ENCODE measurements at regions not wholly inside any gene's neighbourhood (a gene's known extent, or its start where the extent isn't known, plus 50 kb on each side); places are given as distances from the start of the nearest gene placed in this dataset.
"Not testable (repeated sequence)": the region's sequence is repeated elsewhere in the genome, so short reads cannot be mapped to it uniquely, and the experiment has no call there.

GRCh38 chr22:23456666-23457379, 123.3 kb downstream of the IGLL1 start:
- WGBS, 2 donors, result 66 to 72% methylated on average over 27 of the region's 27 CpGs
- not testable (repeated sequence) for H3K4me1 ChIP-seq (ENCODE audit: control insufficient read depth in 2 of 2, insufficient read depth in 2 of 2, low read length in 1 of 2); H3K36me3 ChIP-seq (ENCODE audit: control insufficient read depth in 2 of 2, insufficient read depth in 2 of 2, low read length in 1 of 2); H3K9me3 ChIP-seq (ENCODE audit: control insufficient read depth in 2 of 2, insufficient read depth in 1 of 2, low read depth in 1 of 2, low read length in 1 of 2); H3K27ac ChIP-seq (ENCODE audit: low read depth in 2 of 2, low read length in 1 of 2); H3K27me3 ChIP-seq (ENCODE audit: control insufficient read depth in 1 of 2, insufficient read depth in 2 of 2, low read length in 2 of 2); H3K4me3 ChIP-seq (ENCODE audit: low read depth in 1 of 2, low read length in 2 of 2)

- not testable (repeated sequence) for H3K36me3 ChIP-seq (ENCODE audit: control insufficient read depth in 2 of 2, insufficient read depth in 2 of 2, low read length in 1 of 2); H3K4me1 ChIP-seq (ENCODE audit: control insufficient read depth in 2 of 2, insufficient read depth in 2 of 2, low read length in 1 of 2); H3K27me3 ChIP-seq (ENCODE audit: control insufficient read depth in 1 of 2, insufficient read depth in 2 of 2, low read length in 2 of 2); H3K27ac ChIP-seq (ENCODE audit: low read depth in 2 of 2, low read length in 1 of 2); H3K4me3 ChIP-seq (ENCODE audit: low read depth in 1 of 2, low read length in 2 of 2); H3K9me3 ChIP-seq (ENCODE audit: control insufficient read depth in 2 of 2, insufficient read depth in 1 of 2, low read depth in 1 of 2, low read length in 1 of 2)
- WGBS, 2 donors, result 67 to 80% methylated on average over 9 of the region's 9 CpGs
These were observed 125.7 kb downstream of the IGLL1 start for GRCh38 chr22:23454345-23454744.

- H3K4me3 ChIP-seq (ENCODE audit: low read depth in 1 of 2, low read length in 2 of 2), result no peak overlapping the region
- 73 to 81% methylated on average over 9 of the region's 9 CpGs for WGBS, 2 donors
- H3K27ac ChIP-seq (ENCODE audit: low read depth in 2 of 2, low read length in 1 of 2), result no peak overlapping the region
- H3K36me3 ChIP-seq (ENCODE audit: control insufficient read depth in 2 of 2, insufficient read depth in 2 of 2, low read length in 1 of 2), result no peaks in the 10 kb centered on the region
- no peaks in the 10 kb centered on the region for H3K4me1 ChIP-seq (ENCODE audit: control insufficient read depth in 2 of 2, insufficient read depth in 2 of 2, low read length in 1 of 2)
- no peaks in the 10 kb centered on the region for H3K27me3 ChIP-seq (ENCODE audit: control insufficient read depth in 1 of 2, insufficient read depth in 2 of 2, low read length in 2 of 2)
- no peaks in the 10 kb centered on the region for H3K9me3 ChIP-seq (ENCODE audit: control insufficient read depth in 2 of 2, insufficient read depth in 1 of 2, low read depth in 1 of 2, low read length in 1 of 2)
These were observed 126.8 kb downstream of the IGLL1 start for GRCh38 chr22:23453277-23453676.

GRCh38 chr22:23452231-23453010, 127.7 kb downstream of the IGLL1 start:
- Histone ChIP-seq H3K27ac (ENCODE audit: low read depth in 2 of 2, low read length in 1 of 2) (no peak overlapping the region), H3K4me1 (ENCODE audit: control insufficient read depth in 2 of 2, insufficient read depth in 2 of 2, low read length in 1 of 2) (no peaks in the 10 kb centered on the region), H3K9me3 (ENCODE audit: control insufficient read depth in 2 of 2, insufficient read depth in 1 of 2, low read depth in 1 of 2, low read length in 1 of 2) (no peaks in the 10 kb centered on the region), H3K36me3 (ENCODE audit: control insufficient read depth in 2 of 2, insufficient read depth in 2 of 2, low read length in 1 of 2) (no peaks in the 10 kb centered on the region), H3K4me3 (ENCODE audit: low read depth in 1 of 2, low read length in 2 of 2) (no peak overlapping the region), H3K27me3 (ENCODE audit: control insufficient read depth in 1 of 2, insufficient read depth in 2 of 2, low read length in 2 of 2) (no peaks in the 10 kb centered on the region)
- 72 to 73% methylated on average over 23 of the region's 23 CpGs for WGBS, 2 donors

- 57 to 65% methylated on average over 28 to 30 of the region's 30 CpGs for WGBS, 2 donors
- H3K27me3 ChIP-seq (ENCODE audit: control insufficient read depth in 1 of 2, insufficient read depth in 2 of 2, low read length in 2 of 2); H3K4me3 ChIP-seq (ENCODE audit: low read depth in 1 of 2, low read length in 2 of 2); H3K4me1 ChIP-seq (ENCODE audit: control insufficient read depth in 2 of 2, insufficient read depth in 2 of 2, low read length in 1 of 2); H3K27ac ChIP-seq (ENCODE audit: low read depth in 2 of 2, low read length in 1 of 2); H3K36me3 ChIP-seq (ENCODE audit: control insufficient read depth in 2 of 2, insufficient read depth in 2 of 2, low read length in 1 of 2); H3K9me3 ChIP-seq (ENCODE audit: control insufficient read depth in 2 of 2, insufficient read depth in 1 of 2, low read depth in 1 of 2, low read length in 1 of 2): not testable (repeated sequence)
These were observed 128.4 kb downstream of the IGLL1 start for GRCh38 chr22:23451452-23452230.

GRCh38 chr22:23450821-23451220, 129.3 kb downstream of the IGLL1 start:
- H3K4me3 ChIP-seq (ENCODE audit: low read depth in 1 of 2, low read length in 2 of 2); H3K36me3 ChIP-seq (ENCODE audit: control insufficient read depth in 2 of 2, insufficient read depth in 2 of 2, low read length in 1 of 2); H3K27ac ChIP-seq (ENCODE audit: low read depth in 2 of 2, low read length in 1 of 2); H3K9me3 ChIP-seq (ENCODE audit: control insufficient read depth in 2 of 2, insufficient read depth in 1 of 2, low read depth in 1 of 2, low read length in 1 of 2); H3K4me1 ChIP-seq (ENCODE audit: control insufficient read depth in 2 of 2, insufficient read depth in 2 of 2, low read length in 1 of 2); H3K27me3 ChIP-seq (ENCODE audit: control insufficient read depth in 1 of 2, insufficient read depth in 2 of 2, low read length in 2 of 2): not testable (repeated sequence)
- 92% methylated on average over 13 to 15 of the region's 15 CpGs for WGBS, 2 donors

- Histone ChIP-seq H3K4me3 (ENCODE audit: low read depth in 1 of 2, low read length in 2 of 2) (no peak overlapping the region), H3K36me3 (ENCODE audit: control insufficient read depth in 2 of 2, insufficient read depth in 2 of 2, low read length in 1 of 2) (no peaks in the 10 kb centered on the region), H3K4me1 (ENCODE audit: control insufficient read depth in 2 of 2, insufficient read depth in 2 of 2, low read length in 1 of 2) (no peaks in the 10 kb centered on the region), H3K9me3 (ENCODE audit: control insufficient read depth in 2 of 2, insufficient read depth in 1 of 2, low read depth in 1 of 2, low read length in 1 of 2) (peaks cover 0 to 5% of the 10 kb centered on the region in 2 donors), H3K27ac (ENCODE audit: low read depth in 2 of 2, low read length in 1 of 2) (no peak overlapping the region), H3K27me3 (ENCODE audit: control insufficient read depth in 1 of 2, insufficient read depth in 2 of 2, low read length in 2 of 2) (no peaks in the 10 kb centered on the region)
- 92 to 93% methylated on average over 14 of the region's 14 CpGs for WGBS, 2 donors
These were observed 129.7 kb downstream of the IGLL1 start for GRCh38 chr22:23450434-23450795.

- WGBS, 2 donors, result 79 to 91% methylated on average over 23 to 27 of the region's 28 CpGs
- H3K9me3 ChIP-seq (ENCODE audit: control insufficient read depth in 2 of 2, insufficient read depth in 1 of 2, low read depth in 1 of 2, low read length in 1 of 2); H3K27me3 ChIP-seq (ENCODE audit: control insufficient read depth in 1 of 2, insufficient read depth in 2 of 2, low read length in 2 of 2); H3K4me1 ChIP-seq (ENCODE audit: control insufficient read depth in 2 of 2, insufficient read depth in 2 of 2, low read length in 1 of 2); H3K27ac ChIP-seq (ENCODE audit: low read depth in 2 of 2, low read length in 1 of 2); H3K36me3 ChIP-seq (ENCODE audit: control insufficient read depth in 2 of 2, insufficient read depth in 2 of 2, low read length in 1 of 2); H3K4me3 ChIP-seq (ENCODE audit: low read depth in 1 of 2, low read length in 2 of 2): not testable (repeated sequence)
These were observed 130.2 kb downstream of the IGLL1 start for GRCh38 chr22:23449748-23450433.

- H3K36me3 ChIP-seq (ENCODE audit: control insufficient read depth in 2 of 2, insufficient read depth in 2 of 2, low read length in 1 of 2); H3K27me3 ChIP-seq (ENCODE audit: control insufficient read depth in 1 of 2, insufficient read depth in 2 of 2, low read length in 2 of 2); H3K4me3 ChIP-seq (ENCODE audit: low read depth in 1 of 2, low read length in 2 of 2); H3K9me3 ChIP-seq (ENCODE audit: control insufficient read depth in 2 of 2, insufficient read depth in 1 of 2, low read depth in 1 of 2, low read length in 1 of 2); H3K4me1 ChIP-seq (ENCODE audit: control insufficient read depth in 2 of 2, insufficient read depth in 2 of 2, low read length in 1 of 2); H3K27ac ChIP-seq (ENCODE audit: low read depth in 2 of 2, low read length in 1 of 2): not testable (repeated sequence)
- 66 to 83% methylated on average over 25 to 27 of the region's 31 CpGs for WGBS, 2 donors
These were observed 131.4 kb downstream of the IGLL1 start for GRCh38 chr22:23448499-23449288.

Data from esophagus (tissue), 2 donors.